HEK293T (cell line): ENCODE measurements at regions not wholly inside any gene's neighbourhood (a gene's known extent, or its start where the extent isn't known, plus 50 kb on each side); places are given as distances from the start of the nearest gene placed in this dataset.

Source experiments
- CTCF ChIA-PET: fragments of 350-600 bp; formaldehyde crosslinking; extraction: SDS; loops from one replicate; lab custom pipeline; 2021; ENCODE audit warnings: antibody characterized with exemption, inconsistent platforms; lab: Yijun Ruan, JAX
- POLR2A ChIA-PET: fragments of 350-600 bp; formaldehyde crosslinking; extraction: SDS; loops from one replicate; lab custom pipeline; 2020; ENCODE audit warnings: antibody characterized with exemption, inconsistent platforms; lab: Yijun Ruan, JAX
- DNase-seq: peaks from one replicate; pipeline ENCODE4 v3.0.0; 2012; ENCODE audit warnings: mixed read lengths; ENCODE audit errors: extremely low spot score
- ARNT ChIP-seq: fragments of 450-650 bp; IDR thresholded peaks from 2 replicates; pipeline ENCODE4 v1.6.1; 2017; ENCODE audit warnings: mild to moderate bottlenecking
- BHLHE40 ChIP-seq: fragments of 450-650 bp; IDR thresholded peaks from 2 replicates; pipeline ENCODE4 v1.6.1; 2016; ENCODE audit warnings: mild to moderate bottlenecking, moderate library complexity, borderline replicate concordance
- CTBP1 ChIP-seq: fragments of 450-650 bp; IDR thresholded peaks from 2 replicates; pipeline ENCODE4 v1.6.1; 2016; ENCODE audit warnings: borderline replicate concordance
- ELF4 ChIP-seq: fragments of 450-650 bp; IDR thresholded peaks from 2 replicates; pipeline ENCODE4 v1.6.1; 2017; ENCODE audit warnings: antibody characterized with exemption
- FOXA1 ChIP-seq: fragments of 450-650 bp; IDR thresholded peaks from 2 replicates; pipeline ENCODE4 v1.6.1; 2016; ENCODE audit warnings: mild to moderate bottlenecking
- FOXK2 ChIP-seq: fragments of 450-650 bp; IDR thresholded peaks from 2 replicates; pipeline ENCODE4 v1.6.1; 2016; ENCODE audit warnings: mild to moderate bottlenecking
- FOXM1 ChIP-seq: fragments of 450-650 bp; IDR thresholded peaks from 2 replicates; pipeline ENCODE4 v1.6.1; 2017; ENCODE audit warnings: mild to moderate bottlenecking, borderline replicate concordance
- HDGF ChIP-seq: fragments of 450-650 bp; IDR thresholded peaks from 2 replicates; pipeline ENCODE4 v1.6.1; 2017; ENCODE audit warnings: antibody characterized with exemption, borderline replicate concordance
- L3MBTL2 ChIP-seq: fragments of 450-650 bp; conservative IDR thresholded peaks from 2 replicates; pipeline ENCODE4 v1.6.1; 2016; ENCODE audit warnings: mild to moderate bottlenecking
- LEF1 ChIP-seq: fragments of 450-650 bp; IDR thresholded peaks from 2 replicates; pipeline ENCODE4 v1.6.1; 2017; ENCODE audit warnings: mild to moderate bottlenecking, borderline replicate concordance
- NFRKB ChIP-seq: fragments of 450-650 bp; IDR thresholded peaks from 2 replicates; pipeline ENCODE4 v1.6.1; 2016; ENCODE audit warnings: mild to moderate bottlenecking, moderate library complexity
- SP1 ChIP-seq: fragments of 450-650 bp; IDR thresholded peaks from 2 replicates; pipeline ENCODE4 v1.6.1; 2017
- SUZ12 ChIP-seq: fragments of 450-650 bp; IDR thresholded peaks from 2 replicates; pipeline ENCODE4 v1.6.1; 2016; ENCODE audit warnings: mild to moderate bottlenecking
- TARDBP ChIP-seq: fragments of 450-650 bp; IDR thresholded peaks from 2 replicates; pipeline ENCODE4 v1.6.1; 2016
- ZNF384 ChIP-seq: fragments of 450-650 bp; IDR thresholded peaks from 2 replicates; pipeline ENCODE4 v1.6.1; 2016
- TF ChIP-seq, protein P1 (sequence below): fragments of 450-650 bp; IDR thresholded peaks from 2 replicates; pipeline ENCODE4 v1.6.1; 2016

DNA sequence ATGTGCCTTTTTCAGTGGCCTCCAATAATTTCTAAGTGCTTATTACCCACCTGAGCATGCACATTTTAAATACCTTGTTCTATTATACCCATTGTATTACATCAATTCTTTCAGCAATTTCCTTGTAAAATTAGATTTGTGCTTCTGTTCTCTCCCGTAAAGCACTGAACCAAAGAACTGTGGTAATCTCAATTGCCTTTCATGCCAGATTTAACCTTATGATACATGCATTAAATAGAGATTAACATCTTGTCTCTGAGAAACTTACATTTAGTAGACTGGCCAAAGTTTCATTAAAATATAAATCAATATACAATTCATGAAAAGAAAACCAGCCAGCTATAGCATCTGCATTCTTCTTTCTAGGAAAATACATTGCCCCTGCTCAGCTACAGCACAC lies 137.2 kb downstream of the EFNB2 start:
- TF ChIP-seq BHLHE40 (no peak), ARNT (no peak), L3MBTL2 (no peak), FOXM1 (no peak), FOXK2 (no peak), ELF4 (no peak), TARDBP (no peak), FOXA1 (no peak)
- ChIA-PET POLR2A (no interaction called here), CTCF (no interaction called here)

DNA sequence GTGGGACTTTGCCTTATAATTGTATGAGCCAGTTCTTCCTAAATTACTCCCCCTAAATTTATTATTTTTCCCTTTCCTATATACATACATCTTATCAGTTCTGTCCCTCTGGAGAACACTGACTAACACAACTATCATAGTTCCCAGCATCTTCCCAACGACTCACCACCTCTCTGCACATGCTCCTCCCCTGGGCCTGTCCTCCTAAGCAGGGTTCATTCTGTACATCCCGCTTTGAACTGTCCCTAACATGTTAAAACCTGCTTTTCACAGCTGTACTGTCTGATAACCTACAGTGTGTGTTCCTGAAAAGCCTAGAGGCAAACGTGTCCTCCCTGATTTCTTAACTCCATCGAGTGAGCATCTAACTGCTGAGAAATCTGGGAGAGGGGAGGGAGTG lies 141.7 kb downstream of the EFNB2 start:
- POLR2A ChIA-PET = no interaction called here
- CTCF ChIA-PET = no interaction called here
- no peak for DNase-seq
- TF ChIP-seq BHLHE40 (no peak), L3MBTL2 (no peak), SUZ12 (no peak)

More for the DNA sequence above, 137.2 kb downstream of the EFNB2 start:
- DNase-seq = no peak

DNA sequence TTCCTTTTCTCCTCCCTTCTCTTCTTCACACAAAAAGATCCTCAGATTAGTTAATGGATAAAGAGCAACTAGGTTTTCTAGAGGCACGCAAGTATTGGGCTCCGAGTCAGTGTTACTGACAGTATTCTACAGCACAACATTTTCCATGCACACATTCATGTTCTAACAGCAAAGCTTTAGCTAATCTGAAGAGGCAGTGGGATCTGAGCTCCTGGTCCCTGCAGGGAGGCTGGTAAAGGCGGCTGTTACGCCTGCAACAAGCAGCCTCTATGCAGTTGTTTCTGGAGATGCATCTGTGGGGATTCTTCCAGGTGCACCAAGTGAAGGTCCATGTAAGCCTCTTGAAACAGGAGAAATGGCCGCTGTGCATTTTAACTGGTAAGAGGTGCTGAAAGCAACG lies 143.8 kb downstream of the EFNB2 start:
- TF ChIP-seq FOXM1 = no peak
- no peak for TF ChIP-seq SUZ12
- TF ChIP-seq TARDBP = no peak
- ChIA-PET CTCF (no interaction called here), POLR2A (no interaction called here)
- no peak for DNase-seq

DNA sequence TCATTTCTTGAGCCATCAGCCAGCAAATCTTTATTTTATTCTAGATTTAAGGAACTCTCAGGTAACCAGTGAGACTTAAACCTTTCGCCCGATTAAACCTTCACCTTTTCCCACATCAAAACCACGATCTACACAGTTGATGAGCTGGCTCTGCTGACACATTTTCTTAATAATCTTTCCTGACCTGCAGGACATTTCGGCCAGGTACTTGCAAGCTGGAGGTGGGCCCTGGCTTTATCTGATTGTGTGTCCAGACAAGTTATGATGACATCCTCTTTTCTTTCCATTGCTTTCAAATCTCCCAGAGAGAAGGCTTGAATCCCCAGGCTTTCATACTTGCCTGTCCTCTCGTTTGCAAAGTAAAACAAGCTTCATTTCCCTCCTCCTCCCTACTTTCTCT lies 144.2 kb downstream of the EFNB2 start:
- ChIA-PET CTCF (no interaction called here), POLR2A (no interaction called here)
- DNase-seq = no peak
- TF ChIP-seq CTBP1 (no peak), ARNT (no peak)
- TF ChIP-seq, protein P1, sequence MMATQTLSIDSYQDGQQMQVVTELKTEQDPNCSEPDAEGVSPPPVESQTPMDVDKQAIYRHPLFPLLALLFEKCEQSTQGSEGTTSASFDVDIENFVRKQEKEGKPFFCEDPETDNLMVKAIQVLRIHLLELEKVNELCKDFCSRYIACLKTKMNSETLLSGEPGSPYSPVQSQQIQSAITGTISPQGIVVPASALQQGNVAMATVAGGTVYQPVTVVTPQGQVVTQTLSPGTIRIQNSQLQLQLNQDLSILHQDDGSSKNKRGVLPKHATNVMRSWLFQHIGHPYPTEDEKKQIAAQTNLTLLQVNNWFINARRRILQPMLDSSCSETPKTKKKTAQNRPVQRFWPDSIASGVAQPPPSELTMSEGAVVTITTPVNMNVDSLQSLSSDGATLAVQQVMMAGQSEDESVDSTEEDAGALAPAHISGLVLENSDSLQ = no peak

DNA sequence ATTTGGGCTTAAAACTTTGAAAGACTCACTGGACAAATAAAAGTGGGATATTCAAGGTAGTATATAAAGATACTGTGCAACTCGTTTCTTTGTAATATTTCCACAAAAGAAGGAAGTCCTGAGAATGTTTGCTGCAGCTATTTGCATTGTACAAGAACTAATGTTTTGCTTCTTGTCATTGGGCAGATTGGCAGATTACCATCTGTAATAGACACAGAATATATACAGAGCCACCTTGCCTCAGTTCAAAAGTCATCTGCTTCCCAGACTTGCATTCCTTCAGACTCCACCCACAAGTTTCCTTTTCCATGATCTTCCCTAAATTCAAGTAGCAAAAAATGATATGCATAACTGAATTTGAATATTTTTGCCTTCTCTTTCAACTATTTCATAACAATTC lies 145.1 kb downstream of the EFNB2 start:
- DNase-seq = no peak
- ChIA-PET CTCF (no interaction called here), POLR2A (no interaction called here)
- TF ChIP-seq ELF4 (no peak), SUZ12 (no peak), LEF1 (no peak), HDGF (no peak), TARDBP (no peak), ARNT (no peak), FOXM1 (no peak), FOXK2 (no peak), ZNF384 (no peak), L3MBTL2 (no peak), FOXA1 (no peak)
- TF ChIP-seq, protein P1 = no peak

DNA sequence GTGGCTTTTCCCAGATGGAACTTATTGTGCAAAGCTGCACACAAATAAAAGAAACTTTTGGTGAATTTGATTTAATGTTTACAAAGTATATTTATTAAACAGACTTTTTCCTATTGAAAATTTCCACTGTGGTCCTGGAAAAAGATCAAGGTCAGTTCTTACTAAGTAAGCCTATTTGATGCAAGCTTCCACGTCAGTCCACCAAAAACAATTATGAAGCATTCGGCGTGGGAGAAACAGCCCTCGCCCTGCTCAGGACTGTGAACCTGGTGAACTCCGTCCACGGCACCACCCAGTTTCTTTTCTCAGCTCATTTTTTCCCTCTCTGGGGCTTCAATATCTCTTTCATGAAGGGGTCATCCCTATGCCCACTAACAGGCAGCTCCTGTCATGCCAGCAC lies 149.8 kb downstream of the EFNB2 start:
- TF ChIP-seq SP1 = no peak
- no peak for TF ChIP-seq CTBP1
- TF ChIP-seq FOXK2 = no peak
- TF ChIP-seq HDGF = no peak
- no peak for TF ChIP-seq LEF1
- no peak for TF ChIP-seq ARNT
- TF ChIP-seq ELF4 = no peak
- no peak for TF ChIP-seq ZNF384
- TF ChIP-seq FOXM1 = no peak
- no peak for TF ChIP-seq L3MBTL2
- TF ChIP-seq FOXA1 = no peak
- TF ChIP-seq, protein P1 = no peak
- TF ChIP-seq BHLHE40 = no peak
- no peak for TF ChIP-seq TARDBP
- no peak for TF ChIP-seq NFRKB
- CTCF ChIA-PET = no interaction called here
- DNase-seq = no peak
- POLR2A ChIA-PET = no interaction called here

DNA sequence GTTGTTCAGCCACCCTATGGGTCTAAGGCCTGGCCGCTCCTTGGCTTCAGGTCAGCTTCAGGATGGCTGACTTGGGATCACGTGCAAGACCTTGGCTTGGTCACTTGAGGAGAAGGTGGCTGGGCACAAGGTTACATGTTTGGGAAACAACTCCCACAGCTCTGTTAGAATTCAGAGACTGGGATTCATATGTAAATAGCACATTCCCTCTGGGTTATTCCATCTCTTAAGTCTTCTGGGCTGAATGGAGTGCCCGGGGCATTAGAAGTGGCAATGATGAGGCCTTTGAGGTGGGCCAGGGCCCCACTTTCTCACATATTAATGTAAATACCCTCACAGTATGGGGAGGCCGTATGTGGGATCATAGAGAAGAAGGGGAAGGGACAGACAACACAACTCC lies 150.9 kb downstream of the EFNB2 start:
- CTCF ChIA-PET = no interaction called here
- POLR2A ChIA-PET = no interaction called here
- TF ChIP-seq HDGF (no peak), FOXK2 (no peak), SUZ12 (no peak), FOXM1 (no peak), ELF4 (no peak), L3MBTL2 (no peak), FOXA1 (no peak), ARNT (no peak), LEF1 (no peak), TARDBP (no peak), CTBP1 (no peak), BHLHE40 (no peak), ZNF384 (no peak), NFRKB (no peak), SP1 (no peak)
- TF ChIP-seq, protein P1 = no peak
- no peak for DNase-seq
